ENCODE measurements at regions not wholly inside any gene's neighbourhood (a gene's known extent, or its start where the extent isn't known, plus 50 kb on each side); places are given as distances from the start of the nearest gene placed in this dataset.
"Not testable (repeated sequence)": the region's sequence is repeated elsewhere in the genome, so short reads cannot be mapped to it uniquely, and the experiment has no call there.

- not testable (repeated sequence) for DNase-seq
Observed at GRCh38 chr3:10109-10996, 186.2 kb upstream of the CHL1 start.

GRCh38 chr3:11734-12133, 184.8 kb upstream of the CHL1 start:
- DNase-seq = peak in 3 of 56 donors; percentile 4 to 19 (median 10)

- no peak for DNase-seq
Observed at GRCh38 chr3:14652-15051, 181.9 kb upstream of the CHL1 start.

- no peak for DNase-seq
Observed at GRCh38 chr3:16366-16765, 180.2 kb upstream of the CHL1 start.

- DNase-seq = no peak
Observed at GRCh38 chr3:20421-20820, 176.1 kb upstream of the CHL1 start.

- DNase-seq = no peak
Observed at GRCh38 chr3:24006-24405, 172.6 kb upstream of the CHL1 start.

- DNase-seq = no peak
Observed at GRCh38 chr3:25056-25455, 171.5 kb upstream of the CHL1 start.

GRCh38 chr3:35985-36384, 160.6 kb upstream of the CHL1 start:
- not testable (repeated sequence) for DNase-seq

- not testable (repeated sequence) for DNase-seq
Observed at GRCh38 chr3:42871-43744, 153.5 kb upstream of the CHL1 start.

- DNase-seq = no peak
Observed at GRCh38 chr3:44028-44676, 152.4 kb upstream of the CHL1 start.

- not testable (repeated sequence) for DNase-seq
Observed at GRCh38 chr3:44941-45340, 151.6 kb upstream of the CHL1 start.

- DNase-seq = no peak
Observed at GRCh38 chr3:46576-46975, 150.0 kb upstream of the CHL1 start.

GRCh38 chr3:53441-53840, 143.1 kb upstream of the CHL1 start:
- DNase-seq = not testable (repeated sequence)

- no peak for DNase-seq
Observed at GRCh38 chr3:54240-54639, 142.3 kb upstream of the CHL1 start.

GRCh38 chr3:56672-57071, 139.9 kb upstream of the CHL1 start:
- no peak for DNase-seq

- DNase-seq = no peak
Observed at GRCh38 chr3:59854-60253, 136.7 kb upstream of the CHL1 start.

- DNase-seq = no peak
Observed at GRCh38 chr3:63095-63765, 133.3 kb upstream of the CHL1 start.

GRCh38 chr3:69690-70089, 126.9 kb upstream of the CHL1 start:
- no peak for DNase-seq

GRCh38 chr3:72776-73175, 123.8 kb upstream of the CHL1 start:
- DNase-seq = no peak

- DNase-seq = peak in 7 of 56 donors; percentile 1 to 5 (median 3)
Observed at GRCh38 chr3:73271-73670, 123.3 kb upstream of the CHL1 start.

- DNase-seq = no peak
Observed at GRCh38 chr3:74676-75243, 121.8 kb upstream of the CHL1 start.

All from amygdala (tissue), 56 donors.